K562 (cell line): ENCODE measurements at regions not wholly inside any gene's neighbourhood (a gene's known extent, or its start where the extent isn't known, plus 50 kb on each side); places are given as distances from the start of the nearest gene placed in this dataset.
A peak's percentile ranks its signal among the peaks of the same experiment; 100 is the strongest.
"Not testable (repeated sequence)": the region's sequence is repeated elsewhere in the genome, so short reads cannot be mapped to it uniquely, and the experiment has no call there.

Experiments
- ATAC-seq: fragments of 200-7000 bp; cut with Tn5 transposase; 3 replicates; pipeline ENCODE4 v1.9.1; 2020; ENCODE audit warnings: moderate library complexity
- BruUV-seq: library from RNA; stranded (reverse); fragments of 400-500 nt; replicated peaks from 2 replicates; lab custom pipeline; 2021; lab: Mats Ljungman, UMichigan
- CTCF ChIA-PET: fragments of 300-600 bp; formaldehyde crosslinking; extraction: SDS; loops from one replicate; lab custom pipeline; 2021; ENCODE audit warnings: low intra/inter-chr PET ratio; lab: Yijun Ruan, JAX
- POLR2A ChIA-PET: fragments of 300-600, 350-650 bp; sonication (Branson Sonifier 250); formaldehyde crosslinking; extraction: SDS; loops from one replicate; lab custom pipeline; 2021; ENCODE audit warnings: antibody characterized with exemption, inconsistent platforms; lab: Yijun Ruan, JAX
- DNase-seq, 4 experiments: peaks; one replicate each; pipeline versions ENCODE4 v3.0.0 to v3.0.0-alpha.2; 2011 to 2018; ENCODE audit warnings: low spot score in 3 of 4, mixed read lengths in 3 of 4; ENCODE audit errors: extremely low read depth in 1 of 4
- FAIRE-seq: peaks from 2 replicates; lab custom pipeline; 2011; peaks lifted over from hg19 to GRCh38; lab: Jason Lieb, UNC
- H2AFZ ChIP-seq: 2 replicates; pipeline ENCODE4 v1.6.0; 2011; ENCODE audit warnings: low read depth, low read length, control low read depth, inconsistent platforms
- H3K27ac ChIP-seq: fragments of 200-600 bp; 3 replicates; pipeline ENCODE4 v1.8.0; 2011; ENCODE audit warnings: low read depth, mild to moderate bottlenecking, control low read depth, inconsistent platforms, low read length, moderate library complexity, mixed read lengths; ENCODE audit errors: extremely low read depth
- H3K27me3 ChIP-seq, 2 experiments: fragments of 300-600 bp in 1 of 2; 2 replicates in 1 of 2; 3 replicates in 1 of 2; pipeline versions ENCODE4 v1.6.0 to v1.8.0; 2011; ENCODE audit warnings: inconsistent platforms in 2 of 2, low read length in 2 of 2, mild to moderate bottlenecking in 1 of 2, mixed read lengths in 1 of 2, moderate library complexity in 1 of 2; ENCODE audit not compliant: control insufficient read depth in 2 of 2, insufficient read depth in 2 of 2
- H3K36me3 ChIP-seq: fragments of 300-600 bp; 3 replicates; pipeline ENCODE4 v1.8.0; 2011; ENCODE audit warnings: mild to moderate bottlenecking, low read length, inconsistent platforms; ENCODE audit not compliant: control insufficient read depth, insufficient read depth
- H3K4me1 ChIP-seq, 2 experiments: fragments of 200-600 bp in 1 of 2; replicated peaks in 1 of 2; 2 replicates in 1 of 2; 3 replicates in 1 of 2; pipeline versions ENCODE4 v1.5.1 to v1.8.0; 2011; ENCODE audit warnings: inconsistent platforms in 2 of 2, low read length in 2 of 2, mild to moderate bottlenecking in 1 of 2, mixed read lengths in 1 of 2, moderate library complexity in 1 of 2; ENCODE audit not compliant: control insufficient read depth in 2 of 2, insufficient read depth in 2 of 2
- H3K4me2 ChIP-seq: 2 replicates; pipeline ENCODE4 v1.6.1; 2011; ENCODE audit warnings: low read length, control low read depth, inconsistent platforms, mixed read lengths; ENCODE audit not compliant: insufficient read depth
- H3K4me3 ChIP-seq: fragments of 200-600 bp; sonication (generic), shearing (Covaris generic); 2 replicates; pipeline ENCODE4 v1.5.1; 2016; ENCODE audit warnings: control low read depth, inconsistent platforms
- H3K79me2 ChIP-seq: fragments of 200-600 bp; 3 replicates; pipeline ENCODE4 v1.8.0; 2011; ENCODE audit warnings: low read length, inconsistent platforms; ENCODE audit not compliant: control insufficient read depth, insufficient read depth
- H3K9ac ChIP-seq, 2 experiments: 2 replicates each; pipeline versions ENCODE4 v1.6.0 to v1.6.1; 2011; ENCODE audit warnings: low read depth in 2 of 2, low read length in 2 of 2, control low read depth in 1 of 2, inconsistent platforms in 1 of 2, mild to moderate bottlenecking in 1 of 2, mixed read lengths in 1 of 2; ENCODE audit not compliant: insufficient read depth in 1 of 2
- H3K9me1 ChIP-seq: one replicate; pipeline ENCODE4 v1.6.0; 2011; ENCODE audit warnings: inconsistent platforms, mild to moderate bottlenecking, low read length, moderate library complexity; ENCODE audit not compliant: control insufficient read depth, insufficient read depth
- H3K9me3 ChIP-seq: replicated peaks from 2 replicates; pipeline ENCODE4 v1.5.1; 2011; ENCODE audit warnings: low read depth, low read length, inconsistent platforms; ENCODE audit not compliant: control insufficient read depth, insufficient read depth
- H4K20me1 ChIP-seq: replicated peaks from 2 replicates; pipeline ENCODE4 v1.6.1; 2011; ENCODE audit warnings: low read length, inconsistent platforms, mixed read lengths; ENCODE audit not compliant: control insufficient read depth, insufficient read depth
- WGBS: fragments of 100-300 bp; shearing (Covaris generic); methylation state at CpG from one replicate; pipeline ENCODE4 v1.1.6; 2016; ENCODE audit warnings: low coverage, mixed read lengths; ENCODE audit not compliant: insufficient coverage; ENCODE audit errors: missing lambda C conversion rate; 5-methylcytosine and 5-hydroxymethylcytosine counted together
- in situ Hi-C: fragments of 300-500 bp; cut with MboI; formaldehyde crosslinking; loops from 4 replicates; pipeline ENCODE4 v1.15.0; 2018; ENCODE audit warnings: inconsistent platforms, mixed read lengths
- intact Hi-C: fragments of 100-400 bp; cut with micrococcal nuclease; formaldehyde crosslinking; loops from 2 replicates; pipeline ENCODE4 v1.14.2; 2022
- small RNA-seq: library from RNA; depleted of rRNA; stranded (forward); fragments of <200 nt; gene quantifications from one replicate; pipeline ENCODE3, GENCODE V24; 2014

DNA sequence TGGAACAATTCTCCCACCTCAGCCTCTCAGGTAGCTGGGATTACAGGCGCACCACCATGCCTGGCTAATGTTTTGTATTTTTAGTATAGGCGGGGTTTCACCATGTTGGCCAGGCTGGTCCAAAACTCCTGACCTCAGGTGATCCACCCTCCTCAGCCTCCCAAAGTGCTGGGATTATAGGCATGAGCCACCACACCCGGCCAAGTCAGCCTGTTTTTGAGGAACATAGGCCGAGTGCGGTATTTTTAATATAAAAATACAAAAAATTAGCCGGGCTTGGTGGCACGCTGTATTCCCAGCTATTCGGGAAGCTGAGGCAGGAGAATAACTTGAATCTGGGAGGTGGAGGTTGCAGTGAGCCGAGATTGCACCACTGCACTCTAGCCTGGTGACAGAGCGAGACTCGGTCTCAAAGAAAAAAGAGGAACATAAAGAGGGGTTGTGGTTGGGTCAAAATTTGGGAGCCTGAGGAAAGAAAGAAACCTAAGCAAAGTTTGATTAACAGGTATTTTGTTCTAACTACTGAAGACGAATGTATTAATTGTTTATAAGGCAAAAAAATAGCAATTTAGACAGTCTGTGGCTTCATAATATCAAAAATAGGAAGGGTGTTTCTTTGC, 51.6 kb upstream of the ZNF254 start:
- peaks cover 3 to 14% of the 10 kb centered on the region in 2 experiments; a peak in 2 of 5 replicates for H3K4me1 ChIP-seq
- DNase-seq, H3K27ac ChIP-seq, intact Hi-C loops, H3K9ac ChIP-seq, H3K4me3 ChIP-seq, H2AFZ ChIP-seq, H3K9me1 ChIP-seq, ATAC-seq, in situ Hi-C loops, H3K9me3 ChIP-seq, BruUV-seq, FAIRE-seq, H4K20me1 ChIP-seq, H3K27me3 ChIP-seq: not testable (repeated sequence)
- WGBS: 72% methylated on average over 10 of the region's 12 CpGs
- H3K79me2 ChIP-seq: peaks cover 42% of the 10 kb centered on the region
- ChIA-PET CTCF (interaction anchor here (0.6 kb wide), 1 partner anchor 148 kb away, joined by 5 read pairs; no protein-coding TSS in a partner anchor), POLR2A (interaction anchor here (0.7 kb wide), 1 partner anchor 69 kb away, joined by 3 read pairs; no protein-coding TSS in a partner anchor)
- peaks cover 17% of the 10 kb centered on the region; the same call in 2 of the 3 replicates for H3K36me3 ChIP-seq
- H3K4me2 ChIP-seq: peak overlapping the region; percentile 49; the same call in 1 of the 2 replicates

Small RNA genes lying in the stretch of these regions (small RNA-seq; reads per million reads assigned to genes)
- 0.11 reads per million for gene RNA5-8SP4
